BJ (cell line): ENCODE measurements at regions not wholly inside any gene's neighbourhood (a gene's known extent, or its start where the extent isn't known, plus 50 kb on each side); places are given as distances from the start of the nearest gene placed in this dataset.

Experiments used
- CTCF ChIA-PET: fragments of 350-600 bp; formaldehyde crosslinking; extraction: SDS; loops from one replicate; lab custom pipeline; 2021; ENCODE audit warnings: antibody characterized with exemption, inconsistent platforms; lab: Yijun Ruan, JAX
- POLR2A ChIA-PET: fragments of 300-600 bp; sonication (Branson Sonifier 250); formaldehyde crosslinking; extraction: SDS; loops from one replicate; lab custom pipeline; 2021; ENCODE audit warnings: antibody characterized with exemption; lab: Charles Lee
- DNase-seq: peaks from one replicate; pipeline ENCODE4 v3.0.0-alpha.2; 2011; ENCODE audit warnings: low read depth
- H3K27me3 ChIP-seq: 2 replicates; pipeline ENCODE4 v1.6.0; 2011; ENCODE audit warnings: low read length; ENCODE audit not compliant: control insufficient read depth, insufficient read depth
- H3K36me3 ChIP-seq: 2 replicates; pipeline ENCODE4 v1.5.1; 2011; ENCODE audit warnings: low read length; ENCODE audit not compliant: control insufficient read depth, insufficient read depth
- H3K4me3 ChIP-seq: 2 replicates; pipeline ENCODE4 v1.5.1; 2011; ENCODE audit warnings: low read depth, mild to moderate bottlenecking, control low read depth, low read length
- TF ChIP-seq, protein P1 (sequence below): IDR thresholded peaks from 2 replicates; pipeline ENCODE4 v1.5.1; 2011; ENCODE audit warnings: low read depth, mild to moderate bottlenecking, control low read depth, inconsistent platforms, low read length, moderate library complexity; ENCODE audit not compliant: insufficient read depth

DNA sequence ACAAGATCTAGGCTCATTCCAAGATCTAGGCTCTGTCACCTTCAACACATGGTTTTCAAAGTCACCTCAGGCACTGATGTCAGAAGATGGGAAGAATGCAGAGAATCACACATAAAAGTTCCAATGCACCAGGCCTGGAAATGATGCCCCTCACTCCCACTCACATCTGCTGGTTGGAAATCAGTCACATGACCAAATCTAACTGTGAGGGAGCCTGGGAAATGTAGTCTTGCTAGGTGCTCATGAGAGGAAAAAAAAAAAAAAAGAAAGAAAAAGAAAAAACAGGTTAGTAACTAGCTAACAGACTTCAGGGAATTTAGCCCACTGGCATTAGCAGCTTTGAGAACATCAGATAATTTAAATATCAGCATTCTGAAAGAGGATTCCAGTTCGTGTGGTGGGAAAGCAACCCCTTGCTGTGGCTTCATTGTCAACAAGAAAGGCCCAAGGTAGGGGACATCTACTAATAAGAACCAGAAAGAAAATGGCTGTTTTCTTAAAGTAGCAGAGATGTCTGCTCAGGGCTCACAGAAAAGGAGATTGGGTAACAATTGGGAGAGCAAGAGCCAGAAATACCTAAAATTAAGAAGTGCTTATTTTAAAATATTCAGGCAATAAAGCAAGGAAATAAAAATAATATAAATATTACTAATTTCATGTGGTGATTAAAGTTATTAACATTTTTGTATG is 614.3 kb downstream of the ACTL7B start:
- ChIA-PET CTCF (no interaction called here), POLR2A (no interaction called here)
- DNase-seq, result no peak
- H3K36me3 ChIP-seq, result no peaks in the 10 kb centered on the region
- no peak overlapping the region for H3K4me3 ChIP-seq
- H3K27me3 ChIP-seq, result no peaks in the 10 kb centered on the region
- TF ChIP-seq, protein P1, sequence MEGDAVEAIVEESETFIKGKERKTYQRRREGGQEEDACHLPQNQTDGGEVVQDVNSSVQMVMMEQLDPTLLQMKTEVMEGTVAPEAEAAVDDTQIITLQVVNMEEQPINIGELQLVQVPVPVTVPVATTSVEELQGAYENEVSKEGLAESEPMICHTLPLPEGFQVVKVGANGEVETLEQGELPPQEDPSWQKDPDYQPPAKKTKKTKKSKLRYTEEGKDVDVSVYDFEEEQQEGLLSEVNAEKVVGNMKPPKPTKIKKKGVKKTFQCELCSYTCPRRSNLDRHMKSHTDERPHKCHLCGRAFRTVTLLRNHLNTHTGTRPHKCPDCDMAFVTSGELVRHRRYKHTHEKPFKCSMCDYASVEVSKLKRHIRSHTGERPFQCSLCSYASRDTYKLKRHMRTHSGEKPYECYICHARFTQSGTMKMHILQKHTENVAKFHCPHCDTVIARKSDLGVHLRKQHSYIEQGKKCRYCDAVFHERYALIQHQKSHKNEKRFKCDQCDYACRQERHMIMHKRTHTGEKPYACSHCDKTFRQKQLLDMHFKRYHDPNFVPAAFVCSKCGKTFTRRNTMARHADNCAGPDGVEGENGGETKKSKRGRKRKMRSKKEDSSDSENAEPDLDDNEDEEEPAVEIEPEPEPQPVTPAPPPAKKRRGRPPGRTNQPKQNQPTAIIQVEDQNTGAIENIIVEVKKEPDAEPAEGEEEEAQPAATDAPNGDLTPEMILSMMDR, result no peak

- POLR2A ChIA-PET, result no interaction called here
- CTCF ChIA-PET, result no interaction called here
Measured at GRCh38 chr9:108239696-108240321, 616.0 kb downstream of the ACTL7B start.

DNA sequence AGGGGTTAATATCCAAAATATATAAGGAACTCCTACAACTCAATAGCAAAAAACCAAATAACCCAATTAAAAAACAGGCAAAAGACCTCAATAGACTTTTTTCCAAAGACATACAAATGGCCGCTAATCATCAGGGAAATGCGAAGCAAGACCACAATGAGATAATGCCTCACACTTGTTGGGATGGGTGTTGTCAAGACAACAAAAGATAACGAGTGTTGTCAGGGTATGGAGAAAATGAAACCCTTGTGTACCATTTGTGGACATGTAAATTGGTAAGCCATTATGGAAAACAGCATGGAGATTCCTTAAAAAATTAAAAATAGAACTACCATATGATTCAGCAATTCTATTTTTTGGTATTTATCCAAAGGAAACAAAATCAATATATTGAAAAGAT is 620.2 kb downstream of the ACTL7B start:
- CTCF ChIA-PET, result no interaction called here
- H3K27me3 ChIP-seq, result no peaks in the 10 kb centered on the region
- TF ChIP-seq, protein P1, result no peak
- no peaks in the 10 kb centered on the region for H3K36me3 ChIP-seq
- no peak overlapping the region for H3K4me3 ChIP-seq
- POLR2A ChIA-PET, result no interaction called here
- no peak for DNase-seq

More at GRCh38 chr9:108239696-108240321, 616.0 kb downstream of the ACTL7B start:
- Histone ChIP-seq H3K4me3 (no peak overlapping the region), H3K27me3 (no peaks in the 10 kb centered on the region), H3K36me3 (no peaks in the 10 kb centered on the region)
- no peak for DNase-seq
- TF ChIP-seq, protein P1, result no peak

DNA sequence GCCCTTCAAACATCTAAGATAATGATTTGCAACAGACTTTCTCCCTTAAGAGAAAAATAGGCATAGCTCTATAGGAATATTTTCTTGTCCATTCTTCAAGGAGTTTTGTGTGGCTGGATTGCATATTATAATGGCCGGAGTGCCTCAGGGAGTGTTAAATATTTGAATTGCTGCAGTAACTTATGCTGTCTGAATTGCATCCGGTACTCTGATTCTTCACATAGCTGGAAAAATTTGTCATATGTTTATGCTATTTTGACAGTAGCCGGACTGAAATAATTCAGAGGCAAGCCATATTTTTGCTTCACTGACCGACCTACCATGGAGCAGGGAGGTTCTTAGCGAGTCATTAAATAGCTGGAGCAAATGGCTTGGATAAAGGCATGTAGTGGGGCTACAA is 621.0 kb downstream of the ACTL7B start:
- H3K4me3 ChIP-seq, result no peak overlapping the region
- POLR2A ChIA-PET, result no interaction called here
- H3K27me3 ChIP-seq, result no peaks in the 10 kb centered on the region
- TF ChIP-seq, protein P1, result no peak
- DNase-seq, result no peak
- CTCF ChIA-PET, result no interaction called here
- H3K36me3 ChIP-seq, result no peaks in the 10 kb centered on the region

DNA sequence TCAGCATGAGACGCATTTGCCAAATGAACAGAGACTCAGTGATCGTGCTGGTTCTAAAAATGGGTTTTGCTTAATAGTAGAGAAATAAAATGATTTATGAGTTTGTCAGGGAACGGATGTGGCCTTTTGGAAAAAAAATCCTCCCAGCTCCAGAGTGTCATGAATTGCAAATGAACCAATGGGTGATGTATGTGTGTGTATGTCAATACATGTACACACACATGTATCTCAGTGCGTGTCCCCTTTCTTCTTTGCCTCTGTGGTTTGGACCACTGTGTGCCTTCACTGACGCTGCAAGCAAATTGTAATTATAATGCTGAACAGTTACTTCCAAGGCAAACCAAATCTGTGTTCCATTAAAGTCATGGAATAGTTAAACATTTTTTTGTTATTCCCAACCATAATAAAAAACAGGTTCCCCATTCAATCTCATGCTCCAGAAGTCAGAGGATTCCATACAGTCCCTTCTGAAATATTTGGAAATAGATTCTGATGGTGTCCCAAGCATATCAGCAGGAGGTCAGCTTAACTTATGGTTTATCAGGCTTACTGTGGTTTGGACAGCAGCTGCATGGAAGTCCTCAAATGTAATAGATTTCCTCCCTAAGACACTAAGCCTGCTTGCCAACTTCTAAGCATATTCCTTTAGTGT is 630.5 kb downstream of the ACTL7B start:
- Histone ChIP-seq H3K27me3 (0 out of 2 replicates have a peak, but pooled peaks cover 2% of the 10 kb centered on the region), H3K36me3 (no peaks in the 10 kb centered on the region), H3K4me3 (no peak overlapping the region)
- TF ChIP-seq, protein P1, result no peak
- DNase-seq, result no peak
- CTCF ChIA-PET, result interaction anchor here (0.9 kb wide), 1 partner anchor 9 kb away, joined by 3 read pairs; no protein-coding TSS in a partner anchor
- POLR2A ChIA-PET, result no interaction called here
